NT2/D1 (cell line): ENCODE measurements at regions not wholly inside any gene's neighbourhood (a gene's known extent, or its start where the extent isn't known, plus 50 kb on each side); places are given as distances from the start of the nearest gene placed in this dataset.

Source experiments
- DNase-seq: peaks from one replicate; pipeline ENCODE4 v3.0.0-alpha.2; 2011; ENCODE audit warnings: low read depth, low spot score
- H3K27me3 ChIP-seq: 2 replicates; pipeline ENCODE4 v1.6.0; 2011; ENCODE audit warnings: mild to moderate bottlenecking; ENCODE audit not compliant: insufficient read length, insufficient read depth
- H3K36me3 ChIP-seq: 2 replicates; pipeline ENCODE4 v1.6.1; 2011; ENCODE audit warnings: mild to moderate bottlenecking, low read length, mixed read lengths; ENCODE audit not compliant: insufficient read depth, insufficient read length
- H3K4me1 ChIP-seq: 2 replicates; pipeline ENCODE4 v1.5.1; 2011; ENCODE audit not compliant: insufficient read depth, insufficient read length
- H3K4me3 ChIP-seq: 2 replicates; pipeline ENCODE4 v1.5.1; 2011; ENCODE audit warnings: low read depth; ENCODE audit not compliant: insufficient read length
- H3K9ac ChIP-seq: 2 replicates; pipeline ENCODE4 v1.6.0; 2011; ENCODE audit warnings: low read depth; ENCODE audit not compliant: insufficient read length
- H3K9me3 ChIP-seq: 2 replicates; pipeline ENCODE4 v1.5.1; 2011; ENCODE audit warnings: mild to moderate bottlenecking, low read length; ENCODE audit not compliant: insufficient read depth
- SUZ12 ChIP-seq: IDR thresholded peaks from 2 replicates; pipeline ENCODE4 v1.6.1; 2011; ENCODE audit not compliant: insufficient read length, insufficient read depth; ENCODE audit errors: extremely low read depth
- YY1 ChIP-seq: IDR thresholded peaks from 2 replicates; pipeline ENCODE4 v1.6.1; 2011; ENCODE audit not compliant: insufficient read length, insufficient read depth
- ZNF274 ChIP-seq: IDR thresholded peaks from 2 replicates; pipeline ENCODE4 v1.6.1; 2011; ENCODE audit warnings: mild to moderate bottlenecking, low read depth, low read length

GRCh38 chr9:71632776-71633175 lies 135.5 kb downstream of the CEMIP2 start:
- no peak for DNase-seq

GRCh38 chr9:71630377-71630995 lies 137.8 kb downstream of the CEMIP2 start:
- Histone ChIP-seq H3K4me3 (no peak overlapping the region), H3K9ac (no peak overlapping the region), H3K4me1 (no peaks in the 10 kb centered on the region), H3K27me3 (no peaks in the 10 kb centered on the region), H3K36me3 (no peaks in the 10 kb centered on the region), H3K9me3 (no peaks in the 10 kb centered on the region)
- DNase-seq: no peak
- no peak for TF ChIP-seq ZNF274
- TF ChIP-seq SUZ12: no peak
- no peak for TF ChIP-seq YY1

More at GRCh38 chr9:71632776-71633175, 135.5 kb downstream of the CEMIP2 start:
- TF ChIP-seq SUZ12 (no peak), YY1 (no peak), ZNF274 (no peak)
- no peaks in the 10 kb centered on the region for H3K27me3 ChIP-seq
- H3K4me1 ChIP-seq: no peaks in the 10 kb centered on the region
- H3K9ac ChIP-seq: no peak overlapping the region
- H3K9me3 ChIP-seq: no peaks in the 10 kb centered on the region
- H3K4me3 ChIP-seq: no peak overlapping the region
- no peaks in the 10 kb centered on the region for H3K36me3 ChIP-seq

GRCh38 chr9:71629578-71630215 lies 138.6 kb downstream of the CEMIP2 start:
- DNase-seq: no peak
- Histone ChIP-seq H3K36me3 (no peaks in the 10 kb centered on the region), H3K4me3 (no peak overlapping the region), H3K27me3 (no peaks in the 10 kb centered on the region), H3K4me1 (no peaks in the 10 kb centered on the region), H3K9ac (no peak overlapping the region), H3K9me3 (no peaks in the 10 kb centered on the region)
- TF ChIP-seq YY1: no peak
- TF ChIP-seq SUZ12: no peak
- no peak for TF ChIP-seq ZNF274

GRCh38 chr9:71628247-71628646 lies 140.1 kb downstream of the CEMIP2 start:
- no peak overlapping the region for H3K9ac ChIP-seq
- no peaks in the 10 kb centered on the region for H3K4me1 ChIP-seq
- no peaks in the 10 kb centered on the region for H3K27me3 ChIP-seq
- H3K36me3 ChIP-seq: no peaks in the 10 kb centered on the region
- H3K4me3 ChIP-seq: no peak overlapping the region
- no peak for DNase-seq
- TF ChIP-seq SUZ12 (no peak), ZNF274 (no peak), YY1 (no peak)
- H3K9me3 ChIP-seq: no peaks in the 10 kb centered on the region

GRCh38 chr9:71627537-71627936 lies 140.8 kb downstream of the CEMIP2 start:
- DNase-seq: no peak
- no peak for TF ChIP-seq YY1
- no peak overlapping the region for H3K9ac ChIP-seq

GRCh38 chr9:71626395-71626794 lies 141.9 kb downstream of the CEMIP2 start:
- Histone ChIP-seq H3K9ac (no peak overlapping the region), H3K4me1 (no peaks in the 10 kb centered on the region), H3K36me3 (no peaks in the 10 kb centered on the region), H3K27me3 (no peaks in the 10 kb centered on the region), H3K9me3 (no peaks in the 10 kb centered on the region), H3K4me3 (no peak overlapping the region)
- DNase-seq: no peak
- no peak for TF ChIP-seq YY1

More at GRCh38 chr9:71627537-71627936, 140.8 kb downstream of the CEMIP2 start:
- no peak overlapping the region for H3K4me3 ChIP-seq
- no peaks in the 10 kb centered on the region for H3K27me3 ChIP-seq
- no peaks in the 10 kb centered on the region for H3K9me3 ChIP-seq
- H3K4me1 ChIP-seq: no peaks in the 10 kb centered on the region
- no peaks in the 10 kb centered on the region for H3K36me3 ChIP-seq

GRCh38 chr9:71624728-71625127 lies 143.6 kb downstream of the CEMIP2 start:
- TF ChIP-seq SUZ12 (no peak), ZNF274 (no peak), YY1 (no peak)
- Histone ChIP-seq H3K9me3 (no peaks in the 10 kb centered on the region), H3K4me1 (no peaks in the 10 kb centered on the region), H3K27me3 (no peaks in the 10 kb centered on the region), H3K4me3 (no peak overlapping the region), H3K9ac (no peak overlapping the region), H3K36me3 (no peaks in the 10 kb centered on the region)
- no peak for DNase-seq

- DNase-seq: no peak
- Histone ChIP-seq H3K4me3 (no peak overlapping the region), H3K9me3 (no peaks in the 10 kb centered on the region), H3K4me1 (no peaks in the 10 kb centered on the region), H3K36me3 (no peaks in the 10 kb centered on the region), H3K27me3 (no peaks in the 10 kb centered on the region), H3K9ac (no peak overlapping the region)
- TF ChIP-seq ZNF274: no peak
- no peak for TF ChIP-seq SUZ12
- no peak for TF ChIP-seq YY1
Measured at GRCh38 chr9:71620746-71621145, 147.6 kb downstream of the CEMIP2 start.
